ENCODE measurements at regions not wholly inside any gene's neighbourhood (a gene's known extent, or its start where the extent isn't known, plus 50 kb on each side); places are given as distances from the start of the nearest gene placed in this dataset.
"Not testable (repeated sequence)": the region's sequence is repeated elsewhere in the genome, so short reads cannot be mapped to it uniquely, and the experiment has no call there.

GRCh38 chr7:153521370-153521769 lies 530.8 kb upstream of the DPP6 start:
- DNase-seq (ENCODE audit: low read depth in 2 of 2) = no peak

GRCh38 chr7:153522261-153522660 lies 529.9 kb upstream of the DPP6 start:
- DNase-seq (ENCODE audit: low read depth in 2 of 2) = no peak

GRCh38 chr7:153523320-153524015 lies 528.7 kb upstream of the DPP6 start:
- DNase-seq (ENCODE audit: low read depth in 2 of 2) = no peak

- no peak for DNase-seq (ENCODE audit: low read depth in 2 of 2)
These were observed 528.1 kb upstream of the DPP6 start for GRCh38 chr7:153524070-153524601.

DNA sequence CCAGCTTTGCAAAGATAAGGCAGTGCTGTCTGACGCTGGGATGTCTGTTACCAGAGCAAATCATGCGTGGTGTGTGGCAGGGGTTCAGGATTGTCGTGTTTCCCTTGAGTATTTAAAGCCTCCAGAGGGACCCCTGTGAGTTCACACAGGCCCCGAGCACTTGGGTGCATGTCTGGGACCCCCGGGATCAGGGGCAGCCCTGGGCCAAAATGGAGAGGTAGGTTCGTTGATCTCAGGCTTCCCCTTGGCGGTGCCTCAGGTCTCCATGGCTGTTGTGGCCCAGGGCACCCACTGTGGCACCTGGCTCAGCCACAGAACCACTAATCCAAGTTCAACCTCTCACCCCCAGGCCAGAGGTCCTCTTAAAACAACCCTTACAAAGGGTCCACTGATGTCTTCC lies 523.1 kb upstream of the DPP6 start:
- DNase-seq (ENCODE audit: low read depth in 2 of 2) = no peak

DNA sequence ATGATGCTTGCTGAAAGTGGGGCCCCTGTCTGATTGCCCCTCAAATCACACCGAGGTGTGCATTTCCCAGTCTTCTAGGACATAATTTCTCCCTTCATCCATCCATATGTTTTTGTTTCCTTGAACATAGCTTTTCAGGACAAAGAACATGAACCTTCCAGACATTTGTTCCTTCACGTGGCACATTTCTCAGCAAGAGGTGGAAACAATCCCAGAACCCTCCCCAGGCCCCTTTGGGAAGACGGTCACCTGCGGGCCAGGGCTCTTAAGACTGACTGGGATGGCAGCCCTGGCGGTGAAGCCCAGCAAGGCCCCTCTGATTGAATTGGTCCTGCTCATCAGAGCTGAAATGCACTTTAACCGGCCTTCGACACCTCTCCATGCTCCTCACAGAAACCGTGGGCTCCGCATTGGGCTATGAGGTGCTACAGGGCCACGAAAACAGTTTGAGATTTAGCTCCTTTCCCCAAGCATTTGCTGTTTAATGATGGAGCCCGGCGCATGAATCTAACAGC lies 522.5 kb upstream of the DPP6 start:
- no peak for DNase-seq (ENCODE audit: low read depth in 2 of 2)

DNA sequence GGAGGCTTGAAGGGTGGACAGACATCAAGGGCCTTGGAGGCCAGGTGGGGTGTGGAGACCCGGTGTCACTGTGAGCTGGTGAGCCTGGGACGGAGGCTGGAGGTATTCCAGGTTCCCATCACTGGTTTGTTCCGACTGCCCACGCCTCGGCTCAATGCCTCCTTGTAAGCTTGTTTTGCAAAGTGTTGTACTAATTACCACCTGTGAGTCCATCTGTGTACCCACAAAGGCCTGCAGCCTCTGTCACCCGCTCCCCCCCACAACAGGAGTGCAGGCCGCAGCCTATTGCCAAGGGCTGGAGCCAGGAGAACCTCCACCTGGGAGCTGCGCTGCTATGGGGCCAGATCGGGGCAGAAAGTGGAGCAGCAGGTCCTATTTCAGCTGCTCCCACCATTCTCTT lies 521.8 kb upstream of the DPP6 start:
- no peak for DNase-seq (ENCODE audit: low read depth in 2 of 2)

DNA sequence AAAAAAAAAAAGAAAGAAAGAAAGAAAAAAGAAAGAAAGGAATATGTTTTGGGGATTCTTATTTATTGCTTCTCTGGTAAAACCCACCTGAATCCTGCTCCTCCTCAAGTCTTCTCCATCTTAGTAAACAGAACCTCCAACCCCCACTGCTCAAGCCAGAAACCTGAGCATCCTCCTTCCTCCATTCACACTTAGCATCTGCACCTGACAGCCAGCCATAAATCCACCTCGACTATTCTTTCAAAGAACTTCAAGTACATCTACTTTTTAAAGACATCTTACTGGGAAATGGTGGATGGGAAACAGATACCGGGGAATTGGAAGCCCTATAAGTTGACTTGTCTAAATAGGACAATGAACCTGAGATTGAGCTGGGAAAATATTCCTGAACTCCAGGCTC lies 519.9 kb upstream of the DPP6 start:
- no peak for DNase-seq (ENCODE audit: low read depth in 2 of 2)

DNA sequence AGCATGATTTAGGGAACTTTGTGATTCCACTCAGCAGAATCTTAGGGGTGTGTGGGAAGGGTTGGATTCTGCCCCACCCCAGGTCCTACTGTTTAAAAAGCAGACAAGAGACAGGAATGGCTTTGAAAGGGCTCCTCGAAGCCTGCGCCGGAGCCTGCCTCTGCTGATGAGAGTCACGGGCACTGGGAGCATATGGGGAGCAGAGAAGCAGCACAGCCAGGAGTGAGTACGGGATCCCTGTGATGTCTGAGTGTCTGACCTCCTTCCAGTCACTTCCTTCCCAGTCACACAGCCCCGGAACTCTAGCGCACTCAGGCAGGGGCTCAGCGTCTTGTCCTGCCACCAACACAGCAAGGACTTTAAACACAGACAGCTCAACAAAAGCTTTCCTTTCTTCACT lies 514.9 kb upstream of the DPP6 start:
- DNase-seq (ENCODE audit: low read depth in 2 of 2) = no peak

DNA sequence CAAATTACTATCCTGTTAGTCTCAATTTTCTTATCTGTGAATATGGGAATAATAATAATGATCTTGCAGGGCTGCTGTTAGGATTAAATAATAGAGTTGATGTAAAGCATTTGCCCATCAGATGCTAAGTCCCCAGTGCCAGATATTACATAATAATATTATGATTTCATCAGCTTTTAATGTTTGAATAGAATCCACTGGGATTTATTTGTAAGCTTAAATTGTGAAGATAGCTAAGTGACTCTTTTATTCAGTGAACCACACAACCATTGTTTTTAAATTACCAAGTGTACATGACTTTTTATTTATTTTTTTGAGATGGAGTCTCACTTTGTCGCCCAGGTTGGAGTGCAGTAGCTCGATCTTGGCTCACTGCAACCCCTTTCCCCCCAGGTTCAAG lies 510.3 kb upstream of the DPP6 start:
- no peak for DNase-seq (ENCODE audit: low read depth in 2 of 2)

GRCh38 chr7:153543232-153543631 lies 509.0 kb upstream of the DPP6 start:
- DNase-seq (ENCODE audit: low read depth in 2 of 2) = no peak

DNA sequence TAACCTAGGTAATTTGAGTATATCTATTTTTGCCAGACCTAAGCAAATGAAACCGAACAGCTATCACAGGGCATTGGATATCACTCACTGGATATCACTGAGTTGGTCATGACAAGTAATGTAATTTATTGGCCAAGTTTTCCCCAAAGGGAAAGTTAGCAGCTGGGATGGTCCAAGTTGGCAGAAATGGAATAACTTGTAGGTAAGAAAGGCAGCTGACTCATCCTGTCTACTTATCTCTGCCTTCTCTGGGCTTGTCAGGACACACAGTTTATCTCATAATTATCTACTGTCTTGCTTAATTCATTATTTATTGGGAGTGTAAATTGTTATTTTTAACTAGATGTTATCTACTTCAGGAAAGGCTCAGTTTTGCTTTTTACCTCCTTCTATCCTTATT lies 502.0 kb upstream of the DPP6 start:
- DNase-seq (ENCODE audit: low read depth in 2 of 2) = no peak

DNA sequence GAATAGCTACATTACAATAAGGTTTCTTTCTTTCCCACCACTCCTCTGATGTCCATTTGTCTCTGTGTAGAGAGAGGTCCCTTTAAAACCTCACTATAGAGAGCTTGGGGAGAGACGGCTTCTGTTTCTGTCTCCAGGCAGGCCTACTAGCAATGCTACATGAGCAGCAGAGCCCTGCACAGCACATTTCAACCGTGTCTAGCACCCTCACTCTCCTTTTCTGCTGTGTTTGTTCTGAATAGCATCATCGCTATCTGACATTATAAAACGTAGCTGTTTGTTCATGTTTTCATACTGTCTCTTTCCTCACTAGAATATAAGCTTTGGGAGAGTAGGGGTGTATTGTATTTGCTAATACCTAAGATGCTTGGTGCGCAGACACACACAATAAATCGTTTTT lies 487.8 kb upstream of the DPP6 start:
- DNase-seq (ENCODE audit: low read depth in 2 of 2) = no peak

DNA sequence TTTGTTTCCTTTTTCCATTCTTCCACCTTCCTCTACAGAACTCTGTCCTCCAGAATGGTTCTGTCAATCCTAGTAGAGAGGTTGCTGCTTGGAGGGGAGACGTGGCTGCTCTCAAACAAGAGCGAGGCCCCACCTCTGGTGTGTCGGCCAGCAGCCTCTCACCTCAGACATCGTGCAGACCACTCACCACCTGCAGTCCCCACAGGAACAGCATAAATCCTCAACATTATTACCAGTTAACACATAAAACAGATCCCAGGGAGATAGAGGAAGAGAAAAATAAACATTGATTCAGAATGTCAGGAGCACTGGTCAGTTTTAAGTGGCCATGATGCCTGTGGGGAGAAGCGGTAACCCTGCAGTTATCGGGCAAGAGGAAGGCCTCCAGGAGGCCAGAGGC lies 485.9 kb upstream of the DPP6 start:
- no peak for DNase-seq (ENCODE audit: low read depth in 2 of 2)

GRCh38 chr7:153567426-153567825 lies 484.8 kb upstream of the DPP6 start:
- no peak for DNase-seq (ENCODE audit: low read depth in 2 of 2)

- not testable (repeated sequence) for DNase-seq (ENCODE audit: low read depth in 2 of 2)
These were observed 482.7 kb upstream of the DPP6 start for GRCh38 chr7:153569520-153569919.

DNA sequence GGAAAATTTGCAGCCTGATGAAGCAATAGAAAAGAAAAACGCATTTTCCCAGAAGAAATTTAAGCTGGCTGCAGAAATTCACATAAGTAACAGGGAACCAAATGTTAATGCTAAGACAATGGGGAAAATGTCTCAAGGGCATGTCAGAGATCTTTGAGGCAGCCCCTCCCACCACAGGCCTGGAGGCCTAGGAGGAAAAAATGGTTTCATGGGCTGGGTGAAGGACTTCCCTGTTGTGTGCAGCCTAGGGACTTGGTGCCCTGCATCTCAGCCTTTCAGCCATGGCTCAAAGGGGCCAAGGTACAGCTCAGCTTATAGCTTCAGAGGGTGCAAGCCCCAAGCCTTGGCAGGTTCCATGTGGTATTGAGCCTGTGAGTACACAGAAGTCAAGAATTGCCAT lies 476.1 kb upstream of the DPP6 start:
- no peak for DNase-seq (ENCODE audit: low read depth in 2 of 2)

GRCh38 chr7:153581419-153581818 lies 470.8 kb upstream of the DPP6 start:
- no peak for DNase-seq (ENCODE audit: low read depth in 2 of 2)

DNA sequence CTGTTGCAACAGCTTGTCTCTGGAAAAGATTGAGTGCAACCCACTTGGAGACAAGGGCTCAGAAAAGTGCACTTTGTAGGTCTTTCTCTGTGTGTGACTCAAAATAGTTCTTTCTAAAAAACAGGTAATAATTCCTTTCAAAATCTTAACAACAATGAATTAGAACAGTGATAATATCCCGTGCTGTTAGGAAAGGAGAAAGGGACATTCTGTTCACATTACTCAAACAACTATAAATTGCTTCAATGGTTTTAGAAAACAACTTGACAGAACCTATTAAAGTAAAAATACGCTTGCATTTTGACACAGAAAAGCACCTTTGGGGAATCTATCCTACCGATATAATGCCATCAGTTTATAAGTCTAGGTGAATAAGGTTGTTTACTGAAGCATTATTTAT lies 468.1 kb upstream of the DPP6 start:
- no peak for DNase-seq (ENCODE audit: low read depth in 2 of 2)

GRCh38 chr7:153588586-153588985 lies 463.6 kb upstream of the DPP6 start:
- no peak for DNase-seq (ENCODE audit: low read depth in 2 of 2)

GRCh38 chr7:153590136-153590535 lies 462.1 kb upstream of the DPP6 start:
- no peak for DNase-seq (ENCODE audit: low read depth in 2 of 2)

GRCh38 chr7:153590571-153590970 lies 461.6 kb upstream of the DPP6 start:
- no peak for DNase-seq (ENCODE audit: low read depth in 2 of 2)

DNA sequence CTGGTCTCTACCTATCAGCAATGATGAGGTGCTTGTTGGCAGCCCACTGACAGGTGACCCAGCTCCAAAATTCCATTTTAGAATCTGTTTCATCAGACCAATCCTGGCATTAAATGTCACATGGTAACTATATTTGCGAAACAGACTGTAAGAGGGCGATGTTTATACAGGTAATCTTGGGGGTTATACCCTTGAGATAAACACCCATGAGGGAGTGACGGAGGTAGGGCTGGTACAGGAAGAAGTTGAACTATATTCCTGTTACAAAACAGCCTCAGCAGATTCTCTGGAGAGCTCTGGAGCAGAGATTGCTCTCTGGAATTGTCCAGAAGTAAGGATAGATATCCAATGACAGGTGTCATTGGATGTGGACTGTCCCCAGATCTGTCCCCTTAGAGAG lies 444.8 kb upstream of the DPP6 start:
- no peak for DNase-seq (ENCODE audit: low read depth in 2 of 2)

Data from stimulated activated CD4-positive, alpha-beta T cell treated with anti-CD3 and anti-CD28 coated beads, Interleukin-4, amount 100 ng/mL, for 48 hours (primary cell).